GM21529 (cell line): ENCODE measurements at regions not wholly inside any gene's neighbourhood (a gene's known extent, or its start where the extent isn't known, plus 50 kb on each side); places are given as distances from the start of the nearest gene placed in this dataset.
"Not testable (repeated sequence)": the region's sequence is repeated elsewhere in the genome, so short reads cannot be mapped to it uniquely, and the experiment has no call there.

Experiments used
- ATAC-seq: cut with Tn5 transposase; IDR thresholded peaks from one replicate; pipeline ENCODE4 v1.9.1; 2021; ENCODE audit not compliant: unreplicated experiment

DNA sequence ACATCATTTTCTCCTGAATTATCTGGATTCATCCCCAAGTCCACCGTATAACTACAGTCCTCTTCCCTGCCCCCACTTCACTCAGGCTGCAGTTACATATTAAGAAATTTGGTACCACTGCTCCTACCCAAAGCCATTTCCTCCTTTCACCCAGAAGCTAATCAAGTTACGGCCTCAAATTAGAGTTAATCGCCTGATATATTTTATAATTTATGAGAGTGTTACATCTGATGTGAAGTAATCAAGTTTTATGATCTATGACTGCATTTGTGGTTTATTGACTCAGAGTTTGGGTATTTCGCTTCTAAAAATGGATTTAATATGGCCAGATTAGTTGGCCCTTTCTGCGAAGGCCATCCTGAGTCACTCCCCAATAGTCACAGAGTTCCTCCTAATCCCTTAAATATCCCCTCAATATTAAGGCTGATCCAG lies 223.6 kb upstream of the KIF2A start:
- no peak for ATAC-seq

DNA sequence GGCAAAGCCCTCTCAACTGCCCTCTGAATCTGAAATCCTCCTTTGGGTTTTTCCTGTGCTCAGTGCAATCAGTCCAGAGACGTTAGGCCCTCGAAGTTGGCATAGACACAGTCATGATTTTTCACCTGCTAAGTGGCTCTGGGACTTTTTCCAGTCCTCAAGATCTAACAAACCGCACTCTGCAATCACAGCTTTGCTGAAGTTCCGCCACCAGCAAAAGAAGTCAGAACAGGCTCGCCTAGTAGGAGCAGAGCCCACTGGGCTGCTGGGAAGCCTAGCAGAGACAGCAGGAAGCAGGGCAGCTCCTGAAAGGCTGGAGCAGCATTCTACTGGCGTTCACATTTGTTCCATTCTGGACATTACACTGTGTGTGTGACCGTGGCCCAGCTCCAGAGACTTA lies 222.8 kb upstream of the KIF2A start:
- no peak for ATAC-seq

DNA sequence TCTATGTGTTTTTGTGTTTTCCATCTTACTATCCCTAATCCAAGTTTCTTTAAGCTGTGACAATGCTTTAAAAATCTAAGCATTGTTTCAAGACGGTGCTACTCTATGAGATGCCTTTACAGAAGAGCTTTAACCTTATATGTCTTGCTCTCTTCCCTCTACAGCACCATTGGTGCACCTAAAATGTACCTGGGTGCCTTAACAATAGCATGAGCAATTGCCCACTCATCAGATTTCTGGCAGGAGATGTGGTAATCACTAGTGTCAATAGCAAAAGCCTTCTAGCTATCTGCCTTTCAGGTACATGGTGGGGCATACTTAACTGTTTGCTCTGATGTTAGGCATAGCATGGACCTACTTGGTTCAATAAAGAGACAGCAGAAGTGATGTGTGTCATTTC lies 222.3 kb upstream of the KIF2A start:
- no peak for ATAC-seq

DNA sequence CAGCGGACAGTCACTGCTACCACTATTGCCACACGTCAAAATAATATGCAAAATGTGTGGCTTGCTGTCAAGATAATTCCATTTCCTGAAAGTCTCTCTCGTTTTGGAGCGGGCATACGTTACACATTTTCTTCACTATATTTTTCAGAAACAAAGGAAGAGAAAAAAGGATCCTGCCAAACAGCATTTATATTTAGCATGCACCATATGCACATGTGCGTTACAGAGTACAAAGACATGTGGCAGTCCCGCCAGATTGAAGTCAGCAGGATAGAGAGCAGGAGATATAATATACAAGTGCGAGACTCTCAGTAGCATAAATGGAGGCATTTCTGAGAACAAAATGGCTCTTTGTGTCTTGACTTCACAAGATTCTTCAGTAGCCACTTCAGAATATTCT lies 221.6 kb upstream of the KIF2A start:
- ATAC-seq: no peak

DNA sequence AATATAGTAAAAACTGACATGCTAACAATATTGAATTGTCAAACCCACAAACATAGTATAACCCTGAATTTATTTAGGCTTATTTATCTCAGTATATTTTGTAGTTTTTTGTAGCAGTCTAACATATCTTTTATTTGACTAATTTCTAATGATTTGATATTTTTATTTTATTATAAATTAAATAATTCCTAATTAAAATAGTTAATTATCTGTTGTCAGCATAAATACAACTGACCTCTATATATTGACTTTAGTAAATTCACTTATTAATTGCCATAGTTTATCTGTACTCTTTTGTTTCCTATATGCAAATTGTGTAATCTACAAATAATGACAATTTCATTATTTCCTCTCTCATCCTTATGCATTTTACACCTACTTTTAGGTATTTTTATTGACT lies 215.1 kb upstream of the KIF2A start:
- ATAC-seq: no peak

DNA sequence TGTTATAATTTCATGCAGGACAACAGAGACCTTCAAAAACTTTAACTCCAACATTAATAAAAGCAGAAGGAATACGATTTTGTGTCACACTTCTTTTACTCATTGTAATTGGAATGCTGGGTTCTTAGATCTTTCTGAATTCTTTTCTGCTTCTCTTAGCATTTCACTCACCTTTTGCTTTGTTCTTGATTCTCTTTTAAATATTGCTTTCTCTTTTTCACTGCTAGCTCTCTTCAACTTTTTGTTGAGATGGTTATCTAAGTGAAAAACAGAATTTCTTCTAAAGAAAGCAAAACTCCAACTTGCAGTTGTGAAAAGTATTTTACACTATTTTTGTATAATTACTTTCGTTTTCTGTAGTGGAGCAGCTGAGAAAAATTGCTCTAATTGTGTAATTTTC lies 212.6 kb upstream of the KIF2A start:
- no peak for ATAC-seq

DNA sequence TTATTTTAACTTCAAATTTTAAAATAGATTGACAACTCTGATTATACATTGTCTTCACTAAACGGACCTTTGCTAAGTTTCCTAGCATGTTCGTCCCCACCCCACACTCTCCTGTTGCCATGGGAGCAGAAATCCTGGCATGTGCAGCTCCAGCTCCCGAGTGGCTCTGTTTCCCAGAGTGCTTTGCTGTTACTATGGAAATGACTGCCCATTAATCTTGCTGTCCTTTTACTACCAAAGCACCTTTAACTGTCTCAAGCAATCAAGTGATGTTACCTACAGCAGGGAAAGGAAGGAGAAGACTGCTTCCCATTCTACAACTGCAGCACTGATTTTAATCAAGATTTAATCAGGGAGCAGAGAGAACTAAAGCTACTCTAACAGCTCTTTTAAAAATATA lies 212.0 kb upstream of the KIF2A start:
- no peak for ATAC-seq

DNA sequence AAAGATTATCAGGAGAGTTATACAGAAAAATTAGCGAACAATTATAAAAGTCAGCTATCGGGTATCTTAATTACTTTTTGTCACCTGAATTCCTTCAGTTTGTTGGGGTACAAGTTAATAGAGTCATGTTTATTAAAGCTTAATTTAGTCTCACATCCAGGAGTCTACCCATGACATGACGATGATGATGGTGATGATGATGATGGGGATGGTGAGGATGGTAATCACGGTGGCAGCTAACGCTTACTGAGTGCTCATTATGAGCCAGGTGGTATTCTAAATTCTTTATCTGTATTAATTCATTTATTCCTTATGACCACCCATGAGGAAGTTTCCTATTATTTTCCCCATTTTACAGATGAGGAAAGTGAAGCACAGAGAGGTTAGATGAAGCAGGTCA lies 208.6 kb upstream of the KIF2A start:
- ATAC-seq: no peak

DNA sequence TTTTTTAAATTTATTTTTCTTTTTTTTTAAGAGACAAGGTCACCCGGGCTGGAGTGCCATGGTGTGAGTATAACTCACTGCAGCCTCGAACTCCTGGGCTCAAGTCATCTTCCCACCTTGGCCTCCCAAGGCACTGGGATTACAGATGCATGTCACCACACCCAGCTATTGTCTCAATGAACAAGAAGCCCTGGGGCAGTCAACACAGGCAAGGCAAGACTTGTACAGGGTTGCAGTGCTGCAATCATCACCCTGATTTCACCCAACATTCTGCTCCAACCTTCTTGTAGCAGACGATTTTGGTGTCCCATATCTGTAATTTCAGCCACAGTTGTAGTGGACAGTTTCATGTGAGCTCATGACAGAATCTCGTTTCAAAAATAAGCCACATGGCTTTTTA lies 205.8 kb upstream of the KIF2A start:
- ATAC-seq: no peak

DNA sequence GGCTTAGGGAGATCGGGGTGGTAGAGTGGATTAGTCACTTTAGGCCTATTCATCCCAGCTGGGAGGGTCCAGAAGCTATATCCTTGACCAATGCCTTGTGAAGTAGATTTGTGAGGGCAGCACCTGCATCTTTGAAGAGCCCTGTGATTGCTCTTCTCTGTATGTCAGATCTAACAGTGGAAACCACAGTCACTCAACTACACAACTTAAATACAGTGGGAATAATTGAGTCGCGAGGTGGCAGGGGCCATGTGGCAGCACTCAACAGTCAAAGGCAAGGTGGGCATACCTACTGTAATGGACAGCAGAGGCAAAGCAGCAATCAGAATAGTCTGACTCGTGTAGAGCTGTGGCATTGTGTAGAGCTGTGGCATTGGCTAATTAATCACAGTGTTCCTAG lies 202.1 kb upstream of the KIF2A start:
- ATAC-seq: not testable (repeated sequence)

DNA sequence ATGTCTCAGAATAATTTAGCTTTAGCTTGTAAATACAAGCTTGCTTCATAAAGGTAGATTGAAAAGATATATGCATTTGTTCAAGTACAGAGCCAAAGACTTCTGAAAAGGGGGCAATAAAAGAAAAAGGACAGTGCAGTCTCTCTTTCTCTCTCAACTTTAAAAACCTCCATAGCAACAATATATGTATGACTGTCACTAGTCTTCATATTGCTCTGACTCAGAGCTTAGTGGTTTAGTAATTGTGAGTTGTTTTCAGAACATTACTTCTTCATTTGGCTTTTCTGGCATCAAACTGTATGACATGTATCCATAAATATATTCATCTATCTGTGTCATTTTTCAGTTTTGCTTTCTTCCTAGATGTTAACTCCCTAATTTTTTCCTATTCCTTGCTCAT lies 194.6 kb upstream of the KIF2A start:
- no peak for ATAC-seq

DNA sequence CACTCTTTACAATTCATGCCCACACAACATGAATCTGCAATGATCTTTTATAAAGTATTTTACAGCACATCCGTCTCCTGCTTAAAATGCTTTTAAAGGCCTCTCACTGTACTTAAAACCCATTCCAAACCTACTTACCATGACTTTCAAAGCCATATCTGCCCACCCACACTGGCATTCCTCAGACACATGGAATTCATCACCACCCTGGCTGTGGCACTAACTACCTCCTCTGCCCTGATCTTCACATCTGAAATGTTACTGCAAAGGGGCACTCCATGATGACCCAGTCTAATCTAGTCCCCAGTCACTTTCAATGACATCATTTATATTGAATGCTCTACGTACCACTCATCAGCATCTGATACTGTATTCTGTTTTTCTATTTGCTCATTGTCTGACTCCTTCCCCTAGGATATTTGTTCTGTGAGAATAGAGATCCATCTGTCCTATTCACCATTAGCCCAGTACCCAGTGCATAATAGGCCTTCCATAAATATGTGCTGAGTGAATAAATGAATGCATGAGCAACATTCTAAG lies 193.2 kb upstream of the KIF2A start:
- no peak for ATAC-seq

DNA sequence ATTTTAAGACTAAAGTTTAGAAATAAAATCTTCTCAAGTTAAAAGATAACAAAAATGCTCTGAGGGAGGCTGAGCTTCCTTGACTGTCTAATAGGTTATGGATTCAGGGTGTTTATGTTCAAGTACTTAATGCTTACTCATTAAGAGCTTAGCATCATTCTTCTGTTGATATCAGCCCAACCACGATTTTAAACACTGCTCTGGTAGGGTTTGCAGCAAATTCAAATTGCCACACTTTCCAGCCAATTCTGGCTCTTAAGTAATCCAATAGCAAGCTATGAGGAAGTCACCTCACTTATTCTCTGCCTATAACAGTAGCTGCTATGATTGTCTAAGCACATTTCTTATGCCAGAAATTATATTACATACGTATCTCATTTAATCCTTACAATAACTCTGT lies 191.0 kb upstream of the KIF2A start:
- ATAC-seq: no peak

DNA sequence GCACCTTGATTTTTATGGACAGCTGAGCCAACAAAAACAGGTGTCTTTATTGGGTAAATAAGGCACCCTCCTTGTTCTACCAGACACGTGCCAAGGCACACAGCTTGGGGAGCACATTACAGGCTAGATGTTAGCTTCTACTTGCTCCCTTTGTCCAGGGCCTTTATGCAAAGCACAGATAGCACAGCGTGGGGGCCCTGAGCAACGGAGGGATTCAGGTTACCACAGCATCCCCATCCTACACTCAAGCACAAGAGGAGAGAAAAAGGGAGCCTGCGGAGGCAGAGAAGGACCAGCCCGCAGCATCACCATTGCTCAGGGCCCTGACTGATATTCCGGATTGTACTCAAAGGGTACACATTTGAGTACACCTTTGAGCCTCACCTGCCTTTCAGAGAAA lies 181.7 kb upstream of the KIF2A start:
- no peak for ATAC-seq

DNA sequence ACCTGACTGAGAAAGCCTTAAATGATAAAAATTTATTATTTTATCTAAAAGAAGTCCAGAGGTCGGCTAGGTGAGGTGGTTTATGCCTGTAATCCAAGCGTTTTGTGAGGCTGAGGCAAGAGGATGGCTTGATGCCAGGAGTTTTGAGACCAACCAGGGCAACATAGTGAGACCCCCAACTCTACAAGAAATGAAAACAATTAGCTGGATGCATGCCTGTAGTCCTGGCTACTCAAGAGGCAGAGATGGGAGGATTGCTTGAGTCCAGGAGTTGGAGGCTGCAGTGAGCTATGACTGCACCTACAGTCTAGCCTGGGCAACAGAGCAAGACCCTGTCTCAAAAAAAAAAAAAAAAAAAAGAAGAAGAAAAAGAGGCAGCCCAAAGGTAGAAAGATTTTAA lies 179.9 kb upstream of the KIF2A start:
- ATAC-seq: no peak

DNA sequence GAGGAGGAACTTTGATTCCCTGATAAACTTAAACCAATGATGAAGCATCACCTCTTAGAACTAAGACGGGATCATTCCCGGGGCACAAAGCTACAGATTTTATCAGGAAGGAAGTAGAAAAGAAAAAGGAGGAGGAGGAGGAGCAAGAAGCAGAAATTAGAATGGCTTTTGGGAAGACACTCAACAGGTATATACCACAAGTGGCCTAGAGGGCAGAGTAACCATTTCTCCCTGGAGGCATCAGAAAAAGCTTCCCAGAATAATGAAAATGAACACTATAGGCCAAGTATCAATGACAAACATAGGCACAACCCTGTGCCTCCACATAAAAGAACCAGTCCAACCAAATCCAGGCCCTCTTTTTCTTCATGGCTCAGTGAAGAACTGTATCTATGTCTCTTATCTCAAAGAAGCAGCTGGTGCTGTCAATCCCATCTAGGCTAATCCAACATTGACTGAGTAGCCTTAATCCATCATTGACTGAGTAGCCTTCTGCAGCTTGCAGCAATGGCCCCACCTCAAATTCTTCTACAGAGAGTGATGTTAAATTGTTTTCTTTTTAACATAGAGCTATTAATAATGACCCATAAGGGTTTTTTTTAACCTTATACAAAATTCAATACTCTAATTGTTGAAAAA lies 178.8 kb upstream of the KIF2A start:
- no peak for ATAC-seq

DNA sequence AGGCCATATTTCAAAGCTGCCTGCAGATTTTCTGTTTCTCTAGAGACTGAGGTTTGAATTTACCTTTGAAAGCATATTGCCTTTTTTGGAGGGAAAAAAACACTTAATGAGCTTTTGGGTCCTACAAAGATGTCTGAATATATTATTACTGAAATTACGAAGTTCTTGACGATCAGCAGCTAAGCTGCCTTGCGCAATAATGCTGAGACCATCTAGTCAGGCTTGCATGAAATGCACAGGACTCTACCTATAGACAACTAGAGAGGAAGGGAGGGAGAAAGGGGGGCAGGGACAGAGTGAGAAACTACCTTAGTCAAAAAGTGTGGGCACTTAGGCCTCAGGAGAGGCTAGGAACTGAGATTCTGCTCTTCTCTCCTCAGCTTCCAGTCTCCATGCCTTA lies 175.9 kb upstream of the KIF2A start:
- ATAC-seq: no peak

DNA sequence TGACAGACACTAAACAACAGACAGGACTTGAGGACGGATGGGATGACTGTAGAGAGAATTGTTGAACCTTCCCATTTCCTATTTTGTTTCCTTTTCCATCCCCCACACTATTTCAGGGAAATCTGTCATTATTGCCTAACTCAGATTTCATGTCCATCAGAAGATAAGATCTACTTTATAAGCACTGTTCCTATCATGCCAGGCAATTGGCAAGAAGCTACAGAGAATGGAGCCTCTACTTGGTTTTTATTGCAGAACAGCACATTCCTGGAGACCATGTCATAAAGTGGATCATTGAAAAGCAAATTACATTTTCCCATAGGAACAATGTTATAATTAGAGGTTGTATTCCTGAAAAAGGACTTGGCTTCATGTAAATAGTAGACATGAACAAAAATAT lies 173.7 kb upstream of the KIF2A start:
- ATAC-seq: no peak

DNA sequence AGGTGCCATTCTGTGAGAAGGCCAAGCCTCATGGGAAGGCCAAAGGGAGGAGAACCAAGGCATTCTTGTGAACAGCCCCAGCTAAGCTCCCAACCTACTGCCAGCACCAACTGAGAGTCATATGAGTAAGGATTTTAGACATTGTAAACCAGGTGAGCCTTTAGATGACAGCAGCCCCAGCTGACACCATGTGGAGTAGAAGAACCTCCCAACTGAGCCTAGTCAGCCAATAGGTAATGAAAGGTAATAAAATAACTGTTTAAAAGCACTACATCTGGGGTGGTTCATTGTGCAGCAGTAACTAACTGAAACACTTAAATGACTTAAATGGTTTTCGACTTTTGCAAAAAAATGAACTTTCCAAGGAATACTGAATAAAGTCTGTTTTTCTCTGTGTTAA lies 172.6 kb upstream of the KIF2A start:
- ATAC-seq: no peak

DNA sequence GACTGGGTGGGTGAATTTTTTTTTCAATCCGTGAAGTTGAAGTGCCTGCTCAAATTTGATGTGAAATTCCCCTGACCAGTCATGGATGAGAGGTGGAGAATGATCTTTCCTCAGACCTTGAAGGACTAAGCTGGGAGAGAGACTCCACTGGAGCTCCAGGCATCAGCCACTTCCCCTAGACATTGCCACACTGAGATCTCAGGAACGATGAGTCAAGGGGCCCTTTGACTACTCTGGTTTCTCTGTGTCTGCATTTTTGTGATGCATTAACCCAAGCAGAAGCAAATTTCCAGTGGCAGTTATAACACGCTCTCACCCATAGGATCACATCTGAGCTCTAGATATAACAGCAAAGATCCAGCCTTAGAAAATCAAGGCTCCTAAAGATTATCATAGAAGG lies 171.2 kb upstream of the KIF2A start:
- ATAC-seq: no peak

DNA sequence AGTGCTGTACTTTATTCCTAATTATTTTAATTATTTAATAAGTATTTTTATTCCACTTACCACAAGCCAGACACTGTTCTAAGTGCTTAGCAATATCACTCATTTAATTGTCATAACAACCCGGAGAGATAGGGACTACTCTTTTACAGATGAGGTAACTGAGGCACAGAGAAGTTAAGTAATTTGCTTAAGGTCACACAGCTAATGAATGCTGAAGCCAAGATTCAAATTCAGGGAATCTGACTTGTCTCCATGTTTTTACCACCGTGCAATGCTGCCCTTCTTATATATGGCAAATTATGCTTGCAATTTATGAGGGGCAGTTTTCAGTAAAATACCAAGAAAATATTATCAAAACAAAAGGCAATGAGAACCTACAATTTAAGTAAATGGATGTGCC lies 168.4 kb upstream of the KIF2A start:
- ATAC-seq: no peak

DNA sequence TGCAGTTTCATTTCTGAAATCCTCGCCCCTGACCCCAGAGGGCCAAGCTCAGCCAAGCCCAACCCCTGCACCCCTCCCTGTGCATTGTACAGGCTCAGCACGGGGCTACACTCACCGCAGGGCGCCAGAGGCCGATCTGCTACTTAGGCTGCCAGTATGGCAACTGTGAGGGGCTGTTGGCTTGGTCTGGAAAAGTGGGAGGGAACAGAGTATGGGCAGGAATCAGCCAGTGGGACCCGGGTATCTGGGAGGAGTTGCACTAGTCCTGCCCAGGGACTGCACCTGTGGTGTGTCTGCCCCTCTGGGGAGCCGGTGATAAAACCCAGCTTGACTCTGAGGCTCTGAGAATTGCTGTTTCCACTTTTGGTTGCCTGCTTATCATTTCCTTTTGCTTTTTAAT lies 167.4 kb upstream of the KIF2A start:
- no peak for ATAC-seq

DNA sequence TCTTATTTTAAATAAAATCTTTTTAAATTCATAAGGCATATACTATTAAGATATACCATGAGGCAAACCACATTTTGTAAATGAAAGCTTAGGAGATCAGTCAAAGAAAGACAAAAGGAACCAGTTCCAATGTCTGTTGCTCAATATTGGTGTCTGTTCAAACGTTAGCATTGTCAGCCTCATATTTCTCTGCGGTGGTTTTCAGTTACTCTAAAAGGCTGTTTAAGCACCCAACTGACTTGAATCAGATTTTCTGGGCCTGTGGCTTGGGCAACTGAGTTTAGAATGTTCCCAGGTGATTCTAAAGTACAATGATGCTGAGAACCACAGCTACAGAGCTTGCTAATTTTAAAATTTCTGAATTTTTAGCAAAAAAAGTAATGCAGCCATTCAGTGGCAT lies 166.3 kb upstream of the KIF2A start:
- ATAC-seq: no peak
